HT-29 (cell line): ENCODE measurements at regions not wholly inside any gene's neighbourhood (a gene's known extent, or its start where the extent isn't known, plus 50 kb on each side); places are given as distances from the start of the nearest gene placed in this dataset.
"Not testable (repeated sequence)": the region's sequence is repeated elsewhere in the genome, so short reads cannot be mapped to it uniquely, and the experiment has no call there.

ENCODE experiments used
- DNase-seq: peaks from one replicate; pipeline ENCODE4 v3.0.0-alpha.2; 2015; ENCODE audit warnings: low spot score

DNA sequence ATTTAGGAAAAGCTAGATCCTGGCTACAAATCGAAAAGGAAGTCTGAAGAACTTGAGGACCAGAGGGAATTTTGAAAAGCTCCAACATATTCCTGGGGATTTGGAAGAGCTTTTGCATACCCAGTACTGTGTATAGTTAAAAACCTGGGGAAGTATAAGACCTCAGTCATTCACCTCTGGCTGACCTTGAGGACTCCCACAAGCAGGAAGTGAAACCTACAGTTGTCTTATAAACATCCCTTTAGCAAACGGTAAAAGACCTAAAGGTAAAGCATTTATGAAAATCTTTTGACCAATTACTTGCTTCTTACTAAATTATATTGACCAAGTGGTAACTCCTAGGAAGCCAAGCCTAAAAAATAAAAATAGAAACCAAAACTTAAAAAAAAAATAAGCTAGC, 175.0 kb downstream of the HAO1 start:
- no peak for DNase-seq

DNA sequence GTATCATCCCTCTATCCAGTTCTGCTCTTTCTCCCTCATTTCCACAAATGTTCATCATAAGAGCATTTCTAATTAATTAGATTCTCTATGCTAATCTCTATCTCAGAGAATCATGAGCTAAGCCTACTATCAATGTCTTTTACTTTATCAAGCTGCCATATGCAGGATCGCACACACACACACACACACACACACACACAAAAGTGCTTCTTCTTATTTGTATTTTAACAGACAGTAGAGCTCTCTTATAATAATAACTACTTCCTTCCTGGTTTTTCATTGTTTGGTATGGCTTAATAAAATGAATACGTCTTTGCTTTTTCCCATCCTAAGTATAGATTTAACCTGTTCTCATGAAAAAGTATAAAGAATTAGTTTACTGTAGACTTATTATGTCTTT, 170.2 kb downstream of the HAO1 start:
- no peak for DNase-seq

DNA sequence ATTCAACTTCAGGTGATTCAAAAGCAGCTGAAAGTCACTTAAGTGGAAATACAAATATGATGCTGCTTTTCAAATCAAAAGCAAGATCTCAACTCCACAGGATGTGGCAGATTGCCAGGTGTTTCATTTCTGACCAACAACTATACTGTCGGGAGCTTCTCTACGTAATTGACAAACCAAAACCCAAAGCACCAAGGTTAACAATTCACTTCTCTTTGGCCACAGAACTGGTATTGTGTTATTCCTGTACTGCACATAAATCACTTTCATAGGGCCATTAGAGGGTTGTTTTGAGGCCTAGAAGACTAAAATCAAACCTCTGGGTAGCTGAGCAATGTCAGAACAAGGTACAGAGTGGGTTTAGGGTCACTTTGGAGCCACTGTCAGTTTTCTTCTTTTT, 169.7 kb downstream of the HAO1 start:
- peak; percentile 54 for DNase-seq

- DNase-seq = no peak
Observed at GRCh38 chr20:7772371-7772770, 167.9 kb downstream of the HAO1 start.

GRCh38 chr20:7773511-7773910, 166.7 kb downstream of the HAO1 start:
- no peak for DNase-seq

GRCh38 chr20:7775072-7775471, 165.2 kb downstream of the HAO1 start:
- no peak for DNase-seq

DNA sequence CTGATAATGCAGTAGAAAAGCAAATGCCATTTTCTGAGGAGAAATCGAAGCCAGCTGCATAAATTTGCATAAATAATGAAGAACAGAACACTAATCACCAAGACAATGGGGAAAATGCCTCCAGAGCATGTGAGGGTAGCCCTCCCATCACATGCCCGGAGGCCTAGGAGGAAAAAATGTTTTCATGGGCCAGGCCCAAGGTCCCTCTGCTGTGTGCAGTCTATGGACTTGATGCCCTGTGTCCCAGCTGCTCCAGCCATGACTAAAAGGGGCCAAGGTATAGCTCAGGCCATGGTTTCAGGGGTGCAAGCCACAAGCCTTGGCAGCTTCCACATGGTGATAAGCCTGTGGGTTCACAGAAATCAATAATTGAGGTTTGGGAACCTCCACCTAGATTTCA, 164.1 kb downstream of the HAO1 start:
- DNase-seq = no peak

- no peak for DNase-seq
Observed at GRCh38 chr20:7790189-7790588, 150.1 kb downstream of the HAO1 start.

DNA sequence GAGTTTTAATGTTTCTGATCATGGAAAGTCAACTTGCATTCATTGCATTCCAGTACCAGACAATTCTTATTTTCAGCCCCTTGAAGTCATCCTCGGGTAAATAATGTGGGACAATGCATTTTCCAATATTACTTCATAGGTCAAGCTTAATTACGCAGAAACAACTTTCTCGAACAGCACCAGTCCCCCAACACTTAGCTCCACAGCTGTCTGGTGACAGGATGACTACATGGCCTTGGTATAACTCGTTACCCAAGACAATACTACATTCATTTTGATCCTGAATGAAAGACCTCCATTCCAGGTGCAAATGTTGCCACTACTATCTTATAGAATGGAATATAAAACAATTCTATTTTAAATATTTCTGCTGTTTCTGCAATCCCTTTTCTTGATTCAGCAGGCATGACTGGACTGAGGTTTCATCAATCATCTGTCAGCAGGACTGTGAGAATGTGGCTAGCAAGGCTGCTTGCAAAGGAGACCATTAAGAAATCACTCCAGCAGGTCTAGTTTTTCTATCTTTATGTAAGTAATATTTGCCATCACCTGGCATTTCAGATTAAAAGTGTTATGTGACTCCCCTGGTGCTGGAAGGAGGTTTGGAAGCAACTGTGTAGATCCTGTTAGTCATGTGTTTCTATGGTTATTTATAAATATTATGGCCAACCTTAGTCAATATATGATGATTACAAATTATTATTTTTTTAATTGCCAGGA, 147.9 kb downstream of the HAO1 start:
- DNase-seq = no peak

GRCh38 chr20:7798176-7798575, 142.1 kb downstream of the HAO1 start:
- no peak for DNase-seq

GRCh38 chr20:7799862-7800261, 140.4 kb downstream of the HAO1 start:
- DNase-seq = no peak

GRCh38 chr20:7803411-7804151, 136.7 kb downstream of the HAO1 start:
- not testable (repeated sequence) for DNase-seq

GRCh38 chr20:7806831-7807230, 133.4 kb downstream of the HAO1 start:
- DNase-seq = no peak

GRCh38 chr20:7817286-7817685, 123.0 kb downstream of the HAO1 start:
- no peak for DNase-seq

- DNase-seq = no peak
Observed at GRCh38 chr20:7818477-7818876, 121.8 kb downstream of the HAO1 start.

DNA sequence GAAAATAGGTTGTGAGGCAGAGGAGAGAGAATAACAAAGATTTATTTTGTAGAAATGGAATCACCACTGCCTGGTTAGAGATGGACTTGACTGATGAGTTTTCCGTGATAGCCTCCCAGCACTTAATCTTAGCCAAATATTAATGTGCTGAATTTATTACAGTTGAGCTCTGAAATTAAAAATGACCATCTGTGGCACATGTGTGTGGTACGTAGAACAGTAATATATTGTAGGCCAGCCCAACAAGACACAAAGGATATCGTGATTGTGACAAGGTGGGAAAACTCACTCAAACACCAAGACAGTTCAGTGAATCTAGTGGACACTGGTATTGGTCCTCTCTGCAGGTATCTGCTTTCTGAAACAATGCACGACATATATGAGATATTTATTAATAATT, 119.4 kb downstream of the HAO1 start:
- DNase-seq = no peak

GRCh38 chr20:7822772-7823171, 117.5 kb downstream of the HAO1 start:
- no peak for DNase-seq

DNA sequence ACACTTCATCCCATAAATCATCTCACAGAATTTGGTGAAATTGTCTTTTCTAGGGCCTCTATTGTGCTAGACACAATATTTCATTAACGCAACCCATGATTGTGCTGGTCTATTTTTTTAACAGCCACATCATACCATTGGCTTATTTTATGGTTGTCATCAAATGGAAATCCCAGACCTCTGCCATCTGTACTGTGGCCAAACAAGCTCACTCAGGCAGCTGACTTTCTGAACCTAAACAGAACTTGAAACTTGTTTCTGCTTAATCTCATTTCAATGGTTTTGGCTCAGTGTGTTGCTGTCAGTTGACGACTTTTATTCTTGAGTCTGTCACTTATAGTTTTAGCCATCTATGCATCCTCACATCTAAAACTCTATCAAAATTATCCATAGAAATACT, 111.8 kb downstream of the HAO1 start:
- DNase-seq = no peak

GRCh38 chr20:7829031-7829430, 111.2 kb downstream of the HAO1 start:
- DNase-seq = no peak

DNA sequence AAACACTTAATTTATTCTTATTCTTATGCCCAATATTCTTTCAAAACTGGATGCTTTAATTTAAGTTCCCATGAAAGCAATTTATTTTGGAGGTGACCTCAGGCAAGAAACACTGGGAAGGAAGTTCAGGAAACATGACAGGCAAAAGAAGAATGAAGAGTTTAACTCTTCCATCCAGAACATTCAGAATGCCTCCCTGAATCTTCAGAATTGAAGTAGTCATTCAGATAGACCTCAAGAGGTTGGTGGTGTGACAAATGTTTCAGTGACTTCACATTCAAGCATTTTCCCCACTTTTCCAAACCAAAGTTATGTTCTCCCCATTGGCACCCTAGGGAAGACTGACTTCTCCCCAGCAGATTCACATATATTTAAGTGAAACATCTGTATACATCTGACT, 110.5 kb downstream of the HAO1 start:
- no peak for DNase-seq
